Neuronal stem cell (in vitro differentiated cells): ENCODE measurements at regions not wholly inside any gene's neighbourhood (a gene's known extent, or its start where the extent isn't known, plus 50 kb on each side); places are given as distances from the start of the nearest gene placed in this dataset.

Experiments
- DNase-seq: peaks from one replicate; pipeline ENCODE4 v3.0.0-alpha.2; 2013; ENCODE audit warnings: low spot score
- H2AFZ ChIP-seq: one replicate; pipeline ENCODE4 v1.6.1; 2013; ENCODE audit warnings: mild to moderate bottlenecking, low read length, inconsistent platforms
- H2AK5ac ChIP-seq: 2 replicates; pipeline ENCODE4 v1.6.1; 2013; ENCODE audit warnings: low read depth, mild to moderate bottlenecking, inconsistent platforms, low read length, moderate library complexity, mixed read lengths
- H2BK120ac ChIP-seq: 2 replicates; pipeline ENCODE4 v1.6.1; 2013; ENCODE audit warnings: low read depth, mild to moderate bottlenecking, inconsistent platforms, low read length, moderate library complexity, mixed read lengths
- H2BK12ac ChIP-seq: one replicate; pipeline ENCODE4 v1.6.1; 2013; ENCODE audit warnings: low read length, inconsistent platforms
- H2BK15ac ChIP-seq: 2 replicates; pipeline ENCODE4 v1.6.1; 2013; ENCODE audit warnings: mild to moderate bottlenecking, low read length, inconsistent platforms, mixed read lengths
- H2BK5ac ChIP-seq: one replicate; pipeline ENCODE4 v1.6.1; 2013; ENCODE audit warnings: inconsistent platforms, mild to moderate bottlenecking, low read length, moderate library complexity
- H3K14ac ChIP-seq: one replicate; pipeline ENCODE4 v1.6.1; 2013; ENCODE audit warnings: low read length, inconsistent platforms
- H3K18ac ChIP-seq: 2 replicates; pipeline ENCODE4 v1.6.1; 2013; ENCODE audit warnings: low read length, inconsistent platforms
- H3K23ac ChIP-seq: 2 replicates; pipeline ENCODE4 v1.6.1; 2013; ENCODE audit warnings: low read depth, mild to moderate bottlenecking, mixed read lengths, low read length, inconsistent platforms; ENCODE audit not compliant: poor library complexity
- H3K27ac ChIP-seq: replicated peaks from 3 replicates; pipeline ENCODE4 v1.5.1; 2013; ENCODE audit warnings: low read length, inconsistent platforms
- H3K27me3 ChIP-seq, 3 experiments: 2 replicates each; pipeline ENCODE4 v1.6.1; 2013; ENCODE audit warnings: low read length in 3 of 3, mild to moderate bottlenecking in 2 of 3, inconsistent platforms in 1 of 3, low read depth in 1 of 3, mixed read lengths in 1 of 3, moderate library complexity in 1 of 3; ENCODE audit not compliant: control insufficient read depth in 3 of 3, insufficient read depth in 3 of 3
- H3K36me3 ChIP-seq, 2 donors: replicated peaks in 1 of 2; 2 replicates each; pipeline ENCODE4 v1.6.1; 2013; ENCODE audit warnings: low read length in 2 of 2; ENCODE audit not compliant: control insufficient read depth in 2 of 2, insufficient read depth in 2 of 2
- H3K4ac ChIP-seq: 2 replicates; pipeline ENCODE4 v1.6.1; 2013; ENCODE audit warnings: inconsistent platforms, mild to moderate bottlenecking, low read length, moderate library complexity
- H3K4me1 ChIP-seq, 2 donors: 1 replicate in 1 of 2; 2 replicates in 1 of 2; pipeline ENCODE4 v1.6.1; 2013; ENCODE audit warnings: low read length in 2 of 2, low read depth in 1 of 2; ENCODE audit not compliant: control insufficient read depth in 2 of 2, insufficient read depth in 1 of 2
- H3K4me2 ChIP-seq: one replicate; pipeline ENCODE4 v1.6.1; 2013; ENCODE audit warnings: mild to moderate bottlenecking, low read length, inconsistent platforms; ENCODE audit not compliant: insufficient read depth, poor library complexity, severe bottlenecking
- H3K4me3 ChIP-seq, 2 donors: 2 replicates each; pipeline ENCODE4 v1.5.1; 2013; ENCODE audit warnings: low read length in 2 of 2, mild to moderate bottlenecking in 2 of 2, inconsistent platforms in 1 of 2, moderate library complexity in 1 of 2
- H3K79me1 ChIP-seq: one replicate; pipeline ENCODE4 v1.6.1; 2013; ENCODE audit warnings: low read depth, mild to moderate bottlenecking, inconsistent platforms, low read length, moderate library complexity
- H3K9ac ChIP-seq: one replicate; pipeline ENCODE4 v1.6.1; 2013; ENCODE audit warnings: mild to moderate bottlenecking, low read depth, low read length, inconsistent platforms; ENCODE audit not compliant: poor library complexity
- H3K9me3 ChIP-seq, 2 donors: replicated peaks in 1 of 2; 2 replicates each; pipeline versions ENCODE3 to v1.6.1; 2013; ENCODE audit warnings: low read length in 2 of 2, mild to moderate bottlenecking in 2 of 2, inconsistent platforms in 1 of 2, low read depth in 1 of 2, mixed read lengths in 1 of 2, moderate library complexity in 1 of 2; ENCODE audit not compliant: control insufficient read depth in 2 of 2, insufficient read depth in 1 of 2
- H4K8ac ChIP-seq: one replicate; pipeline ENCODE4 v1.6.1; 2013; ENCODE audit warnings: low read depth, mild to moderate bottlenecking, inconsistent platforms, low read length, moderate library complexity
- H4K91ac ChIP-seq: one replicate; pipeline ENCODE4 v1.6.1; 2013; ENCODE audit warnings: low read length, low read depth, mild to moderate bottlenecking, inconsistent platforms; ENCODE audit not compliant: poor library complexity
- WGBS, 2 donors: extraction: QIAGEN DNeasy Blood & Tissue Kit; methylation state at CpG; one replicate each; pipeline ENCODE4 v1.1.7; 2013; ENCODE audit warnings: missing lambda C conversion rate in 2 of 2, mixed read lengths in 1 of 2; ENCODE audit not compliant: insufficient read length in 2 of 2, insufficient replicate concordance in 1 of 2; ENCODE audit errors: extremely low coverage in 2 of 2; 5-methylcytosine and 5-hydroxymethylcytosine counted together

GRCh38 chr2:234334151-234334550 is 162.7 kb downstream of the ARL4C start:
- Histone ChIP-seq H3K18ac (no peak overlapping the region), H3K4me1 (peaks cover 19 to 20% of the 10 kb centered on the region in 2 donors), H2AK5ac (no peak overlapping the region), H3K79me1 (no peaks in the 10 kb centered on the region), H4K91ac (no peak overlapping the region), H3K4me2 (no peak overlapping the region), H3K36me3 (no peaks in the 10 kb centered on the region), H3K4ac (no peak overlapping the region), H2BK5ac (no peak overlapping the region), H3K27ac (no peak overlapping the region), H3K27me3 (peaks cover 0 to 12% (median 0%) of the 10 kb centered on the region in 3 experiments), H3K9me3 (peaks cover 3 to 4% of the 10 kb centered on the region in 2 donors), H3K4me3 (no peak overlapping the region), H2BK12ac (no peak overlapping the region), H2BK120ac (no peak overlapping the region), H2BK15ac (no peak overlapping the region), H3K14ac (no peak overlapping the region), H2AFZ (peak overlapping the region; percentile 56), H3K9ac (no peak overlapping the region), H3K23ac (no peak overlapping the region), H4K8ac (no peak overlapping the region)
- no peak for DNase-seq
- WGBS, 2 donors = no CpG with 5 or more reads among the region's 3 CpGs

DNA sequence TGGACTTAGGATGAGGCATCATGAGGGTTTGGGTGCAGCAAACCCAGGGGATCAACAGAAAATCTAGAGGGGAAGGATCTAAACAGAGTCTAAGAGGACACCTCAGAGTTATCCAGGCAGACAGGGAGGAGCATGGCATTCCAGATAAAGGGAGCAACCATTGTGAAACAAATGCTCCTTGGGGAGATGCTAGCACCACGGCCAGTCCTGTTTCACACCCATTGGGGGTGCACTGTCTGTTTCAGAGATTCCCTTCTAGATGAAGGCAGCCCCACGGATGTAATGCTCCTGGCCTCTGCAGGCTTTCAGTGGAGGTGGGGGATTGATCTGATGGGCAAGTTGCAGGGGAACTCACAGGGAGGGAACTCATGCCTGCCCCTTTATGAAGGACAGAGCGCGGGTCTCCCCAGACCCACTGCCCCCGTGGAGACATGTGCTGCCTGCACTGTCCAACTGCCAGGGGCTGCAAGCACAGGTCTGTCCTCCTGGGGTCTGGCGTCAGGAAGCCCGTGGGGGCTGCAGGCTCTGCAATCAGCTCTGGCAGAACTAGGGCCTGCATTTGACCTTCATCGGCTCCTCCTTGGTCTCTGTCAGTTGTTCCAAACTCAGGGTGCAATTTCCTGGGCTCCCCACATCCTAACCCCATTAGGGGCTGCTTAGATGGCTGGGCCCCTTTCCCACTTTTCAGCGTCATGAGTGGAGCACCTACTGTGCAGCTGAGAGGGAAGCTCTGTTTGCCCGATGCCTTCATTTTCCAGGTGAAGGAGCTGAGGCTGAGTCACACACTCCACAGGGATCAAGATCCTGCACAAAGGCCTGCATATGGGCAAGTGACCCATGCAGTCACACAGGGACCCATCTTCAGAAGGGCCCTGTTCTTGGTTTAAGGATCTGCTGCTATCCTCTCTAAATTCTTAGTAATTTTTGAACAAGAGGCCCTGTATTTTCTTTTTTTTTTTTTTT is 163.4 kb downstream of the ARL4C start:
- Histone ChIP-seq H3K4me3 (no peak overlapping the region), H3K27ac (no peak overlapping the region), H3K9ac (no peak overlapping the region), H2AFZ (no peak overlapping the region), H4K8ac (no peak overlapping the region), H2BK120ac (no peak overlapping the region), H3K4ac (no peak overlapping the region), H3K79me1 (no peaks in the 10 kb centered on the region), H2AK5ac (no peak overlapping the region), H2BK12ac (peak overlapping the region; percentile 47), H3K18ac (peak overlapping the region; percentile 41), H3K23ac (no peak overlapping the region), H3K4me1 (peaks cover 19 to 20% of the 10 kb centered on the region in 2 donors), H3K27me3 (peaks cover 0 to 12% (median 0%) of the 10 kb centered on the region in 3 experiments), H4K91ac (no peak overlapping the region), H2BK5ac (no peak overlapping the region), H2BK15ac (no peak overlapping the region), H3K9me3 (peaks cover 3 to 4% of the 10 kb centered on the region in 2 donors), H3K14ac (peak overlapping the region; percentile 49), H3K4me2 (no peak overlapping the region), H3K36me3 (no peaks in the 10 kb centered on the region)
- no peak for DNase-seq
- WGBS, 2 donors = no CpG with 5 or more reads among the region's 10 CpGs

GRCh38 chr2:234331966-234332365 is 164.9 kb downstream of the ARL4C start:
- Histone ChIP-seq H2BK12ac (peak overlapping the region; percentile 67), H3K79me1 (no peaks in the 10 kb centered on the region), H3K4me1 (peaks cover 19 to 20% of the 10 kb centered on the region in 2 donors), H2AFZ (no peak overlapping the region), H3K9ac (no peak overlapping the region), H3K4me3 (no peak overlapping the region), H3K36me3 (no peaks in the 10 kb centered on the region), H3K14ac (no peak overlapping the region), H2BK5ac (no peak overlapping the region), H3K4ac (no peak overlapping the region), H4K91ac (no peak overlapping the region), H2BK120ac (no peak overlapping the region), H2BK15ac (peak overlapping the region; percentile 23), H3K27me3 (peaks cover 0 to 12% (median 0%) of the 10 kb centered on the region in 3 experiments), H3K9me3 (no peaks in the 10 kb centered on the region), H2AK5ac (peak overlapping the region; percentile 59), H4K8ac (no peak overlapping the region), H3K4me2 (no peak overlapping the region), H3K18ac (peak overlapping the region; percentile 5), H3K27ac (no peak overlapping the region), H3K23ac (no peak overlapping the region)
- no peak for DNase-seq
- no CpG with 5 or more reads among the region's 7 CpGs for WGBS, 2 donors

- WGBS, 2 donors = no CpG with 5 or more reads among the region's 5 CpGs
- no peak overlapping the region for H3K23ac ChIP-seq
Measured at GRCh38 chr2:234331566-234331965, 165.3 kb downstream of the ARL4C start.

More at GRCh38 chr2:234331566-234331965, 165.3 kb downstream of the ARL4C start:
- Histone ChIP-seq H3K4me1 (peaks cover 19 to 23% of the 10 kb centered on the region in 2 donors), H4K91ac (no peak overlapping the region), H3K4me2 (no peak overlapping the region), H3K27ac (no peak overlapping the region), H2BK120ac (no peak overlapping the region), H3K9me3 (no peaks in the 10 kb centered on the region), H3K4ac (no peak overlapping the region), H3K36me3 (no peaks in the 10 kb centered on the region), H3K18ac (no peak overlapping the region), H2BK5ac (no peak overlapping the region), H4K8ac (no peak overlapping the region), H3K27me3 (peaks cover 0 to 12% (median 0%) of the 10 kb centered on the region in 3 experiments), H2BK15ac (no peak overlapping the region), H3K4me3 (no peak overlapping the region), H3K79me1 (no peaks in the 10 kb centered on the region), H2BK12ac (no peak overlapping the region), H3K14ac (no peak overlapping the region), H2AK5ac (no peak overlapping the region), H2AFZ (no peak overlapping the region), H3K9ac (no peak overlapping the region)
- DNase-seq = no peak
